Fibroblast of skin of left biceps (primary cell): ENCODE measurements at regions not wholly inside any gene's neighbourhood (a gene's known extent, or its start where the extent isn't known, plus 50 kb on each side); places are given as distances from the start of the nearest gene placed in this dataset.

Experiments
- DNase-seq, 2 experiments: peaks; one replicate each; pipeline ENCODE4 v3.0.0-alpha.2; 2013; ENCODE audit warnings: low read depth in 2 of 2

DNA sequence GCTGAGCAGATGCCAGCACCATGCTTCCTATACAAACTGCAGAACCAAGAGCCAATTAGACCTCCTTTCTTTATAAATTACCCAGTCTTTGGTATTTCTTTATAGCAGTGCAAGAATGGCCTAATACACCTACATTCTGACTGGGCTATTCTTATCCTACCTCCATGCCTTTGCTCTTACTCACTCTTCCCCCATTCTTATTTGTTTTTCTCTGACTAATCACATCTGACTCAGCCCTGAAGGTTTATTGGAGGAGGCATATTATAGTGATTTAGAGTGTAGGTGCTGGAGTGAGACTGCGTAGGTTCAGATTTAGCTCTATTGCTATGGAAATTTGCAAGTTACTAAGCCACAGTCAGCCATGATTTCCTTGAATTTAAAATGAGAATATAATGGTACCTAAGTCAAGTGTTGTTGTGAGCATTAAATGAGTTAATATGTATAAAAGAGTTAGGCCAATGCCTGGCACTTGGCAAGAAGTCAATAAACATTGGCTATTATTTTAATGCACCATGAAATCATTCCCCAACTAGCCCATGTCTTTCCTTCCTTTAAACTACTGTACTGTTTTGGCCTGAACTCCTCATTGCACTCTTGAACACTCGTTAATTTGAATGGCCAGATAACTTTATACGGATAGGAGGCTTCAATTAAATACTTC is 531.2 kb upstream of the ZNF608 start:
- DNase-seq: peak; percentile 36 to 53

DNA sequence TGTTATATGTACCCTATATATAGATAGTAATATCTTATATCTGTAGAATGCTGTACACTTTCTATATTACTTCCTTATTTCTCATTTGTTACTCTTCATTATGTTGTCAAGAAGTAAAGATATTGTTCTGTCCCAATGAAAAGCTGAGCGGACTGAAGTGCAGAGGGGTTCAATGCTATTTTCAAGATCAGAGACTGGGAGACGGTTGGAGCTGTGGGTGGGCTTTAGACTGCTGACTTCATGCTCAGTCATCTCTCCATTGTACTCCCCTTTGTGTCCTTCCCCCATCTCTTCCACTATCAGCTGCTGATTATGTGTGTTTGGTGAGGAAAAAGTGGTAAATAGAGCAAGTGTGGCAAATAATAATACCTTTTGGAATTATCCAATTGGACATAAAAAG is 532.3 kb upstream of the ZNF608 start:
- no peak for DNase-seq

DNA sequence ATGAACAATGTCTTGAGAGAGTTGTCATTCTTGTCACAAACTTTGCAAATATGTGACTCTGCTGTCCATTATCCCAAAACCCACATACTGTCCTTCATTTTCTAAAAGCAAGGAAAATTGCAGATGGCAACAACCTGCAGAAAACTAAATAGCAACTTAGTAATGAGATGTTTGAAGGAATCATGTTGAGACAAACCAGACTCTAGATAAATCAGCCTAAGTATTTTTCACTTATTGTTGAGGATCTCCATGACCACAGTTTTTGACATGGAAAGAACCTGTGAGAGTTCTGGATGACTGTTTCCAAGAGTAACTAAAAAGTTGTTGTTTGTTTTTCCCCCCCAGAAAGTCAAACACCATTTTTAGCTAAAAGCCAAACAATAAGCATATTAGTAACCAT is 535.2 kb upstream of the ZNF608 start:
- no peak for DNase-seq

DNA sequence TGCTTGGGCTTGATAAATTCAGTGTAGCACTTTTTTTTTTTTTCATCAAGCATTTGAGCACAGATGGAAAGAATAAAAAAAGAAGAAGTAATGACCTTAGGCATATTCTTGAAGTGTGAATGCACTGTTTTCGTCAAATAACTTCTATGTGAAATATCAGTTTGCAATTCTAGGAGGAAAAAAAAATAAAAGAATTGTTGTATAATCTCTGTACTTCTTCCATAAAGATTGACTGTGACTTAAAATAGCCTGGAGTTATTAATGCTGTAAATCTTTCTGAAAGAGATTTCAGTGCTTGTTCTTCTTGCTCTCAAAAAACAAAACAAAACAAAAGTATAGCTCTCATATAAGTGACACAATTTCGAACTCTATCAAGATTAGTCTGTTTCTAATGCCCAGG is 536.9 kb upstream of the ZNF608 start:
- DNase-seq: no peak

DNA sequence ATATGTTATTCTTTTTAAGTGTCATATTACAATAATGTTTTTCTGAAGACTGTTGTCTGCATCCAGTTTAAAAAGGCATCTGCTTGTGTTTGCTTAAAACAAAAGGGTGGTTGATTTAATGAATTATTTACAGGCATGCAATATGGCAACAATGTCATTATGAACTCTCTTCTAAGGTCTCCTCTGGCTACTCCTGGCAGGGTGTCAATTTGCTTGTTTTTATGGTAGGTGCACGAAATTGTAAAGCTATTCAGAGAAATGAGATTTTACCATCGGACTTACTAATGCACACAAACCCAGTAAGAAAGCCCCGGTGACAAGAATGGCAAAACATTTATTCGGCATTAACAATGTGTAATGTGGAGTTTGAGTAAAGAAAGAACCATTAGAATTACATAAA is 539.8 kb upstream of the ZNF608 start:
- no peak for DNase-seq

DNA sequence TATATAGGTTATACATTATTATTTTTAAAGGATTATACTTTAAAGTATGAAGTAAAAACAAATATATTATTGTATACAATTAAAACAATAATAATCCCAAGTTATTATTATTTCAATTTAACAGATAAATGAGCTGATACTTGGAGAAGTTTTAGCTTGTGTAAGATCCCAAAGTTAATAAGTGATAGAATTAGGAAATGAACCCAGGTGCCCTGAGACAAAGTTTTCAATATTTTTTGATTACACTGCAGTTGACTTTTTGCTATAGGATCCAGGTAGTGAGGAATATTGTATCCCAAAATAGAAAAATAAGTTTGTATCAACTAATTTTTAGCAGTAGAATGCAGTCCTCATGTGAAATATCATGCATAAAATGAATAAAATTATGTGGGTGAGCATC is 543.2 kb upstream of the ZNF608 start:
- no peak for DNase-seq

DNA sequence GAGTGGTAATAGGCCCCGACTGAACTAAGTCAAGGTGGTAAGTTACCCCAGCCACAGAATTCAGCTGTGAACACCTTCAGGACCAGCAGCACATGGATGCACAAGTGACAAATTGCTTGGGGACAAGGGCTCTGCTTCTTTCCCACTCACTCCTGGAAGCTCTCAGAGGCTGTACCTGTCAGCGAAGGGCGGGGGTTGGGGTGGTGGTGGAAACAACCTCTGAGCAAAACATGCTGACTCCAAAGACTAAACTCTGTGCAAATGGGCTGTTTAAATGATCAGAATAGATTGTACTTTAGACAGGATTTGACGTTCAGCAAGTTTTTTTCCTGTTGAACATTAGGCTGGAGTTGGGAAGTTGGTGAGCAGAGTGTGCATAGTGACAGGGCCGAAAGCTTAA is 544.5 kb upstream of the ZNF608 start:
- DNase-seq: no peak

DNA sequence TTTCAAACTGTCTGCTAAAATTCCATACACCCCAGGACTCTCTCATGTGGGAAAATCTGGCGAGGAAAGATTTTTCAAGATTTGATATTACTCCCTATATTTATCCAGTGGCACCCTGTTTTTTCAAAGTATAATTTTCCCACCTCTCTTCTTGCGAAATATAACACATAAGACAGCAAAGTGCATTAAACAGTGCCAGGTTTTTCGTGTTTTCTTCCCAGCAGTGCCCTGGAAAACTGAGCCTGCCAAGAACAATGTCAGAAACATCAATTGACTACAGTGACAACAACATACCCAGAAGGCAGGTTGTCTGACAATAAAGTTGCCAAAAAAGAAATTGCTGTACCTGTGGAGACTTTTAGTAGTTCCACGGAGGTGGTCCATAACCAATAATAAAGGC is 545.0 kb upstream of the ZNF608 start:
- no peak for DNase-seq

DNA sequence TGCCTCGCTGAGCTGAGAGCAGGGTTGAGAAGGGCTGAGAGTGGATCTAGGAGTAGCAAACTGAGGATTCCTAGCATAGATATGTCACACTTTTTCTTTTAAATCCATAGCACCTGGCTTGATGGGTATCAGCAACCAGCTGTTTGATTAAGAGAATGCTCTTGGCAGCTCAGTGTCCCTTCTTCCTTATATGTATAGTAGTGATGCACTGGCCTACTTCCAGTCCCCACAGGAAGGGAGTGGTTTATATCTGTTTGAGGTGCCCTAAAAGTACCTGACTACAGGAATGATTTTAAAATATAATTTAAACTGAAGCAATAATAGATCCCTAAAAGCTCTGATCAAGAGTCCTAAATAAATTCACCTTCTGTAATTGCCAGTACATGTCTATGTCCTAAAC is 546.8 kb upstream of the ZNF608 start:
- no peak for DNase-seq

DNA sequence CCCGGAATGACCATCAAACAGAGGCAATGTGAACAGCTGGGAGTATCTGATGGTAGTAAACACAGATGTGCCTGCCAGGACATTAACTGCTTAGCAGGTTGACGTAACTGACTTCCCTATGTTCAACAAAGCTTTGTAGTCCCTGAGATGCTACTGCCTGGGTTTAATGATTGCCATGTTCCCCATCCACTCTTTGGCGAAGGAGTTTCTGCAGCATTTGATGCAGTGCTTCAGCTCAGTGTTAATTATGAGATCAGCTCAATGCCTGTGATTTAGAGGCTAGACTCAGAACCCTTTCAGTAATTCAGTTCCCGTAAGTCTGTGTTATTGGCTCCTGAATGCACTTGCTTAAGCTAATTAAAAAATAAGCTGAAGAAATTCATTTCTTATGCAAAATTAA is 547.3 kb upstream of the ZNF608 start:
- no peak for DNase-seq

DNA sequence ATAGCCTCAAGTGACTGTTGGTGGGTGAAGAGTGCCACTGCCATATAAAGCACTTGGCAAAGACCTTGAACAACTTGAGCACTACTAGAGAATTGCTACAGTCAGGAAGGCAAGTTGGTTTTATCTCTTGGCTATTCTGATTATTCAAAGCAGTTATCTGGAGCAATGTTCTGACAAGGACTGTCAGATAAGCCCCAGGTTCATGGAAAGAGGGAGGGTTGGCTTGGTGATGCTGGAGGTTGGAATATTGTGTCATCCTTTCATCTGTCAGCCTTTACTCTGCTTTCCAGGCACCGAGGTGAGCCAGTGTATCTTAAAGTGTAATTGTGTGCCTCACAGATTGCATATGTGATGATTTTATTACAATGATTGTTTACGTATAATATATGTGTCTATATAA is 548.4 kb upstream of the ZNF608 start:
- DNase-seq: no peak

DNA sequence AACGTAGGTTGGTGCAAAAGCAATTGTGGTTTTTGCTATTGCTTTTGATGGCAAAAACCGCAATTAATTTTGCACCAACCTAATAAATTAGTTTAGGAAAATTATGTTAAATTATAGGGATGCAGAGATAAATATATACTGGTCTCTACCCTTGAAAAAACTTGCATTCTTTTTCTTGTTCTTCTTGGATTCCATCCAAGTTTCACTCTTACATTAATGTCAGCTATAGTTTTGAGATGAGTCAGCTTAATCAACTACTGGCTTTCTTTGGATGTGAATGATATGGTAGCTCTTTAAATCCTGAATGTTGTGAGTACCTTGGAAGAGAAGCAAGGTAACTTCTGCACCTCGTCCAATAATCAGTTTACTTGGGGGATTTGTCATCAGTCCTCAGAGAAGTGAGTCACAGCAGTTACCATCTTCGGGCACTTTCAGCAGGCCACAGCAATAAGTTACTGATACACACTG is 549.0 kb upstream of the ZNF608 start:
- DNase-seq: peak; percentile 30 to 44

DNA sequence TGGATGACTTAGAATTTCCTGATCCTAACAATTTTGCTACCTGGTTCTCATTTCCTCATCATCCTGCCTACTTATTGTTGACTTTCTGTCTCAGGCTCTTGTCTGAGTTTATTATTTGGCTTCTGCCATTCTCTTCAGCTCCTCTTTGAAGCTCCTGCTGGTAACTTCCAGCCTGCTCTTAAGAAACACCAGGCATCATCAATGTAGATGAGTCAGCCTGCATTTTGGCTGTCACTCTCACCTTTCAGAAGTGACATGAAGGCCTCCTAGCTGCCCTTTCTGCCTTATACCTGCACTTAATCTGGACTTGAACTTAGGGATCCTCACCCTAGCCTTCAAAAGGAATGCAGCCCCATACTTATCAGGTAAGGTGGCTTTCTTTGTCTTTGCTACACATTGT is 551.8 kb upstream of the ZNF608 start:
- no peak for DNase-seq

DNA sequence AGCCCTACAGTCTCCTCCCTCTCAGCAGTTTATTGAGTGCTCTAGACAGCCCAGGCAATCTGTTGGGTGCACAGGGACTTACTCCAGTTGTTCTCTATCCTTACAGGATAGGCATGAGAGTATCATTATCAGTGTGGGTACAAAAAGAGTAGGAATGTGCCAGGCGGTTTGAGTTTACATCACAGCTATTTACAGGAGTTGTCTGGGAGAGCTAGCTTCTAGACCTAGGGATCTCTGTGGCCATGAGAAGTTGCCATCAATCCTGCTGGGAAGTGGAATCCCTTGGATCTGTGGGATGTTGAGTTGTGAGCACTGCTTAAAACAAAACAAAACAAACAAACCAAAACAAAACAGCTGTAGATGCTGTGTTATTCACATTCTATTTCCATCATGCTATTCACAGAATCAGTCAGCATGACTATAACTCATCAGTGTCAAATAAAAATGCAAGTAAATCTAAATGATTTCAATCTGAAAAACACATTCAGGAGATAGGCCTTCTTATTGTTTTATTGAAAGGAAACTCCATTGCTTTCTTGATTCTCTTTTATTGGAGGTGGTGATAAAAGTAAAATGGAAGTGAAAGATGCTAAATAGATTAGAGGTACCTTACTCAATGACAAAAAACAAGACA is 552.4 kb upstream of the ZNF608 start:
- DNase-seq: no peak

DNA sequence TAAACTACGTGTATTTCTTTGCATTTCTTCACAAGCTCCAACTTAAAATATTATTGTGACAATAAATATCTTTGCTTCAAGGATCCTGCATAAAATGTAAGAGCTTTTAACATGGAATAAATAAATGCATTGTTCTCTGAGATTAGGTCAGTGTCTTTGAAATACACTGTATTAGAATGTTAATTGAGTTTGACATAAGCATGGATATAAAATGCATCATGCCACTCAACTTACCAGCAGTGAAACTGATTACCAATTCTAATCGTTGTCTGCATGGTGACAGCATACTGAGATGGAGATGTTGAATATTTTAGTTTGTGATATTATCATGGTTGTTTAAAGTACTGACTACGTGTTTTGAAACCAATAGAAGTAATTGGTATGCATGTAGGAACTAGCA is 555.3 kb upstream of the ZNF608 start:
- DNase-seq: no peak

DNA sequence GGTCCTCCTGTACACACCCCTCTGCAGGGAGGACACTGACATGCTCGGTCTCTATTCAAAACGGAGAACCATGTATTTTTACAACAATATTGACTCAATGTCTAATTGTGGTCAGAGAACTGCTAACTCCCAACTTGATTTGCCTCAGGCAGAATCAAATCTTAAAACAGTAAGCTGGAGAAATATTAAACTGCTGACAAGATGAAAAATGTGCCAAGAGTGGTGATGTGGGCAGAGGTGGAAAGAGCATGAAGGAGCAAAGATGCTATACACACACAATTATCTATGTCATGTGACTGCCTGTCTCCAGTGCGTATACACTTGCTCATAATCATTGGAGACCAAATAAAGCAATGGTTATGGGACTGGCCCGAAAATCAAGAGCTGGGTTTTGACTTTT is 556.1 kb upstream of the ZNF608 start:
- DNase-seq: no peak

DNA sequence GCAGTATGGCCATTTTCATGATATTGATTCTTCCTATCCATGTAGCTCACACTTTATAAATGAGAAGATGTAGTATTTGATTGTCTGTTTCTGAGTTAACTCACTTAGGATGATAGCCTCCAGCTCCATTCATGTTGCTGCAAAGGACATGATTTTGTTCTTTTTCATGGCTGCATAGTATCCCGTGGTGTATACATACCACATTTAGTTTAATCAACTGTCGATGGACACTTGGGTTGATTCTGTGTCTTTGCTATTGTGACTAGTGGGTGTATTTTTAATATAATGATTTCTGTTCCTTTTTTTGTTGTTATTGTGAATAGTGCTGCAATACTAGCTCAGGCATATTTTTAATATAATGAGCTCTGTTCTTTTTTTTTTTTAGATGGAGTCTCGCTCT is 560.3 kb upstream of the ZNF608 start:
- no peak for DNase-seq

DNA sequence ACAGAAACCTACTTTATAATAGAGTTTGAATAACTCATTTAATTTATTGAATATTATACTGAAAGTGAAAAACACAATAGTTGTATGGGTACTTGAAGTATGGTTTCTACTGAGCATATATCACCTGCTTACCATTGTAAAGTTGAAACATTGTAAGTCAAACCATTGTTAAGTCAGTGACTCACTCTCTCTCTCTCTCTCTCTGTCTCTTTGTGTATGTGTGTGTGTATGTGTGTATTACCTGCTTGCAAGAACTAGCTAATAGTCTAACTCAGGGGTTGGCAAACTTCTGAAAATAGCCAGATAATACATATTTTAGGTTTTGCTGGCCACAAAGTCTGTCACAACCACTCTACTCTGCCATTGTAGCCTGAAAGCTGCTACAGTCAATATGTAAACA is 564.3 kb upstream of the ZNF608 start:
- no peak for DNase-seq

DNA sequence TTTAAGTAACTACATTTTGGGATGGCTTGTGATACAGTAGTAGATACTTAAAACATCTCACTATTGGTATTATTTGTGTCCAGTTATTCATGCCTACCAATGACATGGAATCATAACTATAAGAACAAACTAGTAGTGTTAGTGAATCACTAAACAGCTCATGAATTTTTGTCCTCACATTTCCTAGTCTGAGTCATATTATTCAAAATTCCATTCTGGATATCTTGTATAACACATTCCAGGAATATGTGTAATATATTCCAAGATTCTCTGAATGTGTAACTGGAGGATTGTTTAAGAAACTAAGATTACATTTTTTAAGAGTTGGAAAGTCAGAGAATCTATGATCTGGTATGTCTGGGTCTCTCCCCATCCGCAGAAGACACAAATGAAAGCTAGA is 565.3 kb upstream of the ZNF608 start:
- peak; percentile 84 to 88 for DNase-seq

DNA sequence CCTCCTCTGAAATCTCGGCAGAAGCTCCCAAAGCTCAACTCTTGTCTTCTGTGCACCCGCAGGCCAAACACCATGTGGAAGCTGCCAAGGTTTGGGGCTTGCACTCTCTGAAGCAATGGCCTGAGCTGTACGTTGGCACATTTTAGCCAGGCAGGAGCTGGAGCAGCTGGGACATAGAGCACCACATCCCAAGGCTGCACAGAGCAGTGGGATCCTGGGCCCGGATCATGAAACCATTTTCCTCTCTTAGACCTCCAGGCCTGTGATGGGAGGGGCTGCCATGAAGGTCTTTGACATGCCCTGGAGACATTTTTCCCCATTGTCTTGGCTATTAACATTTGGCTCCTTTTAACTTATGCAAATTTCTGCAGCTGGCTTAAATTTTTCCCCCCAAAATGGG is 567.1 kb upstream of the ZNF608 start:
- DNase-seq: no peak

DNA sequence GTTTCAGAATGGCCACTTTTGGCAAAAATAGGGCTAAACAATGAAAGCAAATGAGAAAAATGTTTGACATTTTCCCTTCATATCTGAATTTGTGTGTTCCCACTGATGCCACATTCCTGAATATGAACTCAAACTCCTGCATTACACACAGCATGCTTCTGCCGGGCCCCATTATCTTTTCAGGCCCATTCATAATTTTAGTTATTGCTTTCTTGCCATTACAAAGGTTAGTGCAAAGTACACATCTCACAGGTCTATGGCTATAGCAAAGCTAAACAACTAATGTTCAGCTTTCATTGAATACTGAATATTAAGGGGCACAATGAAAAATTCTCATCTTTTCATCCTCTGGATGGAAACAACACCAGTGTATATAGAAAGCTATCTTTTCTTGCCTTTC is 568.9 kb upstream of the ZNF608 start:
- DNase-seq: no peak

DNA sequence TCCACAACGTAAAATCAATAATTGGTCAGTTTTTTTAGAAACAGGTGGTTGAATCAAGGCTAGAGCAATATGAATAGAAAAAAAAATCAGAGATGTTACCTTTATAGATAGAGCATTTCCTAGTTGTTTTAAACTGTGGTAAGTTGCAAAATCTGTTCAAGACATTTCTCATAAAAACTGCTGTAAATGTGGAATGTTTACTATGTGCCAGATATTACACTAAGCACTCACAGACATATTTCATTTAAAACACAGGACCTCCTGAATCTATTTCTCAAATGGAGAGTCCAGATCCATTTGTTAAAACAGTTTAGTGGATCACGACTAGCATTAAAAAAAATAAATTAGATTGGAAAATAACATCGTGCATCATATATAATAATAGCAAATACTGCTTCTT is 570.0 kb upstream of the ZNF608 start:
- no peak for DNase-seq

DNA sequence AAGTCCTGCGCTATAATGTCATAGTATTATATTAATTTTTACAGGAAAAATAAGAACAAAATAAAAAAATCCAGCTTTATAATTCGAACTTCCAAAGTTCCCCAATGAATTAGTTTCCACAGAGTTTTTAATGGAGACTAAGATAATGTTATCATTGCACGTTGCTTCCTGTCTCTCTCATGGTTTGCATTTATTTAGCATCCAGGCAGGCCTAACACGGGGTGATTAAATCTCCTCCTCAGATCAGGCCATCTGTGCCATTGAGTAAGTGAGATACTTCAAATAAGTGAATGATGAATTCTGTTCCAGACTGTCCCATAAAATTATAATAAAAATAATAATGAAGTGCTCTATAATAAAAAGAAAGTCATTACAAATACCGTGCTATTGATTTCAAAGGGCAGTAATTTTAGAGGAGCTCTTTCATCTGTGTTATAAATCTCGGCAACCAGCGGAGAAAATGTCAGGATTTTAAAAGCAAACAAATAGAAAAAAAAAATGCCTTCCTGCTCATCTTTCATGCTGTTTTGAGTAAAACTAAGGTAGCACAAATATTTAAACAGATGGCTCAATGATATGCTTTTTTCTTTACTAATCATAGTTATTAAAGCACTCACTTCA is 570.6 kb upstream of the ZNF608 start:
- DNase-seq: no peak
